Nephron progenitor cell (in vitro differentiated cells): ENCODE measurements at regions not wholly inside any gene's neighbourhood (a gene's known extent, or its start where the extent isn't known, plus 50 kb on each side); places are given as distances from the start of the nearest gene placed in this dataset.
A peak's percentile ranks its signal among the peaks of the same experiment; 100 is the strongest.

Source experiments
- DNase-seq: peaks from one replicate; pipeline ENCODE4 v3.0.0; 2021
- H3K27ac Mint-ChIP-seq: 2 replicates; pipeline ENCODE4 v1.8.0; 2021; ENCODE audit warnings: mild to moderate bottlenecking, moderate library complexity, mixed read lengths
- H3K27me3 Mint-ChIP-seq: 2 replicates; pipeline ENCODE4 v1.8.0; 2021; ENCODE audit warnings: mild to moderate bottlenecking, low read depth, mixed read lengths; ENCODE audit not compliant: poor library complexity
- H3K36me3 Mint-ChIP-seq: 2 replicates; pipeline ENCODE4 v1.8.0; 2021; ENCODE audit warnings: low read depth, mixed read lengths
- H3K4me1 Mint-ChIP-seq: 2 replicates; pipeline ENCODE4 v1.8.0; 2021; ENCODE audit warnings: mixed read lengths
- H3K4me3 Mint-ChIP-seq: 2 replicates; pipeline ENCODE4 v1.8.0; 2021; ENCODE audit warnings: mild to moderate bottlenecking, moderate library complexity, mixed read lengths
- H3K9me3 Mint-ChIP-seq: 2 replicates; pipeline ENCODE4 v1.8.0; 2021; ENCODE audit warnings: mild to moderate bottlenecking, moderate library complexity, mixed read lengths
- TF ChIP-seq, protein P1 (sequence below): fragments of 200-600 bp; sonication (generic); IDR thresholded peaks from 2 replicates; pipeline ENCODE4 v1.5.0; 2021; ENCODE audit warnings: antibody characterized with exemption

DNA sequence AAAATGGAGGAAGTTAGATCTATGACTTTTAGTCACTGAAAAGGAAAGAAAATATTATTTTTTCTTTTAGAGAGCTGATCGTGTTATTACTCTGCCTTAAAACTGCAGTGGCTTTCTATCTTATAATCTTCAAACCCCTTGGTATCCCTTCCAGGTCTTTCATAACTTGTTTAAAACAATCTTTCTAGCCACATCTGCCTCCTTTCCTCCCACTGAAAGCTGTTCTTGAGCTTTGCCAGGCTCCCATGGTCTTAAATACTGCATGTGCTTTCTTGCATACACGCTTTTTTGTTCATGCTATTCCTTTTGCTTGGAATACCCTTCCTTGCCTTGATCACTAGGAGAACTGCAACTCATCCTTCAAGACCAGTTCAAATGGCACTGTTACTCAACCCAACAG lies 65.9 kb upstream of the GADD45A start:
- Mint-ChIP-seq H3K4me3 (no peak overlapping the region), H3K27ac (peak overlapping the region; percentile 75)
- no peak for DNase-seq

DNA sequence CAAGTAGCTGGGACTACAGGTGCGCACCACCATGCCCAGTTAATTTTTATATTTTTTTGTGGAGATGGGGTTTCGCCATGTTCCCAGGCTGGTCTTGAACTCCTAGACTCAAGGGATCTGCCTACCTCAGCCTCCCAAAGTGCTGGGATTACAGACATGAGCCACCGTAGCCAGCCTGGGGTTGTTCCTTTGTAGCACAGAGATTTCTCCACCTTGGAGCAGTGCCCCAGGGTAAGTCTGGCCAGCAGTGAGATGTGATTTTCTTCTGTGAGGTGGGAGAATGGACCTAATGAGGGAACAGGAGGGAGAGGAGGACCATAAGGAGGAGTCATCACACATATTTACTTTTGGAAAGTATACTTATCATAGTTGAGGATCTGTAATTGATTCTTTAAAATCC lies 61.1 kb upstream of the GADD45A start:
- peaks cover 21% of the 10 kb centered on the region for H3K27me3 Mint-ChIP-seq
- no peaks in the 10 kb centered on the region for H3K4me1 Mint-ChIP-seq
- H3K36me3 Mint-ChIP-seq: no peaks in the 10 kb centered on the region
- TF ChIP-seq, protein P1, sequence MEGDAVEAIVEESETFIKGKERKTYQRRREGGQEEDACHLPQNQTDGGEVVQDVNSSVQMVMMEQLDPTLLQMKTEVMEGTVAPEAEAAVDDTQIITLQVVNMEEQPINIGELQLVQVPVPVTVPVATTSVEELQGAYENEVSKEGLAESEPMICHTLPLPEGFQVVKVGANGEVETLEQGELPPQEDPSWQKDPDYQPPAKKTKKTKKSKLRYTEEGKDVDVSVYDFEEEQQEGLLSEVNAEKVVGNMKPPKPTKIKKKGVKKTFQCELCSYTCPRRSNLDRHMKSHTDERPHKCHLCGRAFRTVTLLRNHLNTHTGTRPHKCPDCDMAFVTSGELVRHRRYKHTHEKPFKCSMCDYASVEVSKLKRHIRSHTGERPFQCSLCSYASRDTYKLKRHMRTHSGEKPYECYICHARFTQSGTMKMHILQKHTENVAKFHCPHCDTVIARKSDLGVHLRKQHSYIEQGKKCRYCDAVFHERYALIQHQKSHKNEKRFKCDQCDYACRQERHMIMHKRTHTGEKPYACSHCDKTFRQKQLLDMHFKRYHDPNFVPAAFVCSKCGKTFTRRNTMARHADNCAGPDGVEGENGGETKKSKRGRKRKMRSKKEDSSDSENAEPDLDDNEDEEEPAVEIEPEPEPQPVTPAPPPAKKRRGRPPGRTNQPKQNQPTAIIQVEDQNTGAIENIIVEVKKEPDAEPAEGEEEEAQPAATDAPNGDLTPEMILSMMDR: no peak
- H3K9me3 Mint-ChIP-seq: no peaks in the 10 kb centered on the region
- no peak for DNase-seq
- no peak overlapping the region for H3K4me3 Mint-ChIP-seq
- H3K27ac Mint-ChIP-seq: no peak overlapping the region

More for the DNA sequence above, 65.9 kb upstream of the GADD45A start:
- Mint-ChIP-seq H3K36me3 (no peaks in the 10 kb centered on the region), H3K9me3 (peaks cover 7% of the 10 kb centered on the region), H3K27me3 (peaks cover 3% of the 10 kb centered on the region), H3K4me1 (peaks cover 11% of the 10 kb centered on the region)
- TF ChIP-seq, protein P1: no peak

DNA sequence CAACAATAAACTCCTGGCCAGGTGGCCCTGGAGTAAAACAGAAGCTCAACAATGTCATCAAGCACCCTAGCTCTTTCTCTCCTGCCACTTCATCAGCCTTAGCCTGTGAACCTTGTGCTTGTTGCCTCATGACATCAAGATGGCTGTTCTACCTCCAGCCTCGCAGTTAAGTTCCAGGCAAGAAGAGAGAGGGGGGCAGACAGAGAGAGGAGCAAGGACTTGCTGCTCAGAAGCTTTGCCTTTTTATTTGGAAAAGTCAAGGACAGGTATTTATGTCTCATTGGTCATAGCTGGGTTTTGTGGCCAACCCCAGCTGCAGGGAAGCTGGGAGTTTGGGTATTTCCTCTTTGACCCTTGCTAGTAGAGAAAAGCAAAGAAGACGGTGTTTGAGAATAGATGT lies 60.3 kb upstream of the GADD45A start:
- Mint-ChIP-seq H3K4me1 (no peaks in the 10 kb centered on the region), H3K27me3 (peaks cover 23% of the 10 kb centered on the region), H3K4me3 (no peak overlapping the region), H3K9me3 (no peaks in the 10 kb centered on the region), H3K27ac (no peak overlapping the region), H3K36me3 (no peaks in the 10 kb centered on the region)
- no peak for DNase-seq
- TF ChIP-seq, protein P1: no peak

DNA sequence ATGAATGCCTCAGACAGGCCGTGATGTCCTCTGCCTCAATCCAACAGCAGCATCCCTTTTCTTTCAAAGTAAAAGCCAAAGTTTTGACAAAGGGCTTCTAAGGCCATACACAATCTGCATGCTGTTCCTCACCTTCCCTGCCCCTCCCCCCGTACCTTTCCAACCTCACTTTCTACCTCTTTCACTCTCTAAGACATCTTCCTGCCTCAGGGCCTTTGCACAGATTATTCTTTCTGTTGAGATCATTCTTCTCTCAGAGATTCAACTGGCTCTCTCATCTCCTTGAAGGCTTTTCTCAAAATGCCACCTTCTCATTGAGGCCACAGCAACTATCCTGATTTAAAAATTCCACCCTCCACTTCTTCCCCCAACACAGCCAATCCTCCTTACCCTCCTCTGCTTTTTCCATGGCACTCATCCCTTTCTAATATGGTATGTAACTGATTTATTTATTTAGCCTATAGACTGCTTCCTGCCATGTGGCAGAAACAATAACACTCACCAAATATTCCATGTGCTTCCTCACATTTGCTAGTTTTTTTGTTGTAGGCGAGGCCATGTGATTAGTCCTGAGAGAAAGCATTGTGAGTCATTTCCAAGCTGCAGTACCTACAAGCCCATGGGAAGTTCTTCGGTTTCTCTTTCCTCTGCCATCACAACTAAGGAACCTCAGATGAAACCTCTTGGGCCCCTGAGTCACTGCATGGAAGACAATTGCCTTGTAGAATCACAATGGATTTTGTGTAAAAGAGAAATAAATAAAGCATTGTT lies 58.7 kb upstream of the GADD45A start:
- TF ChIP-seq, protein P1: no peak
- no peak for DNase-seq
- no peaks in the 10 kb centered on the region for H3K36me3 Mint-ChIP-seq
- H3K9me3 Mint-ChIP-seq: no peaks in the 10 kb centered on the region
- no peak overlapping the region for H3K27ac Mint-ChIP-seq
- no peaks in the 10 kb centered on the region for H3K4me1 Mint-ChIP-seq
- no peak overlapping the region for H3K4me3 Mint-ChIP-seq
- peaks cover 24% of the 10 kb centered on the region for H3K27me3 Mint-ChIP-seq

DNA sequence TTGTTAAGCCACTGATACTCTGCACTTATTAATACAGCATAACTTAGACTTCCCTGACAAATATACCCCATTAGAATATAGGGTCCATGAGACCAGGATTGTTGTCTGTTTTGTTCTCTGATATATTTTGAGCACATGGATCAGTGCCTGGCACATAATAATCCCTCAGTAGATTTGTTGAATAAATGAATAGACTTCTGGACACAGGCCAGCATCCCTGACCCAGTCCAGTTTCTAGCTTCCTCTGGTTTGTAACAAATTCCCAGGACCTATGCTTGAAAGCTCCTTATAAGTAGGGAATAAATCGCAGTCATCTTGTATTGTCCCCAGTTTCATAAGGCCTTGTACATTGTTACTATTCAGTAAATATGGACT lies 58.2 kb upstream of the GADD45A start:
- Mint-ChIP-seq H3K36me3 (no peaks in the 10 kb centered on the region), H3K27me3 (peaks cover 24% of the 10 kb centered on the region), H3K4me3 (no peak overlapping the region), H3K27ac (peak overlapping the region; percentile 58), H3K9me3 (no peaks in the 10 kb centered on the region), H3K4me1 (no peaks in the 10 kb centered on the region)
- TF ChIP-seq, protein P1: no peak
- DNase-seq: no peak

DNA sequence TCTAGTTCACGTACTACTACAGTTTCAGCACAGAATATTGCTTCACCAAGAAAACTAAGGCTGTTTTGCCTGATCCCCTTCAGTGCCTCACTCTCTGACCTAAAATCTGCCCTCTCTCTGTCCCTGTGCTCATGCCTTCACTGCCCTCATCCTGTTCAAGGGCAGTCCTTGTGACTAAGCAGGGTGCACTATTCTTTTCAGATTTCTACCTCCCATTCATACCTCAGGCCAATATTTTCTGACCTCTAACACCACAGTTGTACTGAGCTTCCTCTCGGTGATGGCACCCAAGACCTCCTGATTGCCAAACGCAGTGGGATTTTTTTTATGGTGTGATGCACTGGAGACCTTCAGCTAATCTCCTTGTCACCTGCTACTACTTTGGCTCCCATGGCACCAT lies 57.7 kb upstream of the GADD45A start:
- no peaks in the 10 kb centered on the region for H3K36me3 Mint-ChIP-seq
- peak overlapping the region; percentile 58 for H3K27ac Mint-ChIP-seq
- H3K4me1 Mint-ChIP-seq: no peaks in the 10 kb centered on the region
- DNase-seq: no peak
- no peak overlapping the region for H3K4me3 Mint-ChIP-seq
- peaks cover 24% of the 10 kb centered on the region for H3K27me3 Mint-ChIP-seq
- no peaks in the 10 kb centered on the region for H3K9me3 Mint-ChIP-seq
- TF ChIP-seq, protein P1: no peak
